Pancreas (tissue), 10 donors: ENCODE measurements at regions not wholly inside any gene's neighbourhood (a gene's known extent, or its start where the extent isn't known, plus 50 kb on each side); places are given as distances from the start of the nearest gene placed in this dataset.

ENCODE experiments used
- ATAC-seq, 4 donors: fragments of 200-7000 bp; cut with Tn5 transposase; one replicate each; pipeline versions ENCODE4 v1.8.0 to v1.9.1; 2020; ENCODE audit warnings: mild to moderate bottlenecking in 4 of 4, moderate library complexity in 4 of 4
- DNase-seq, 6 donors: peaks; one replicate each; pipeline ENCODE4 v3.0.0-alpha.2; 2020
- FAIRE-seq: peaks from 2 replicates; lab custom pipeline; 2012; peaks lifted over from hg19 to GRCh38; lab: Jason Lieb, UNC
- H3K27ac ChIP-seq, 4 donors: fragments of 200-600 bp; sonication (generic); 1 replicate in 3 of 4; 2 replicates in 1 of 4; pipeline versions ENCODE4 v1.5.0 to v1.8.0; 2020
- H3K27me3 ChIP-seq, 4 donors: fragments of 200-600 bp; one replicate each; pipeline ENCODE4 v1.8.0; 2021
- H3K36me3 ChIP-seq, 3 donors: fragments of 200-600 bp; sonication (generic) in 1 of 3; one replicate each; pipeline versions ENCODE4 v1.5.0 to v1.8.0; 2020 to 2021
- H3K4me1 ChIP-seq, 3 donors: fragments of 200-600 bp; one replicate each; pipeline ENCODE4 v1.8.0; 2021
- H3K4me3 ChIP-seq, 4 donors: fragments of 200-600 bp; sonication (generic) in 2 of 4; one replicate each; pipeline versions ENCODE4 v1.5.0 to v1.8.0; 2020 to 2021
- H3K9me3 ChIP-seq, 4 donors: fragments of 200-600 bp; one replicate each; pipeline ENCODE4 v1.8.0; 2021
- WGBS, 2 donors: extraction: QIAGEN DNeasy Blood & Tissue Kit; methylation state at CpG; one replicate each; pipeline ENCODE4 v1.1.7; 2013; 5-methylcytosine and 5-hydroxymethylcytosine counted together
- intact Hi-C, 3 donors: fragments of 100-400 bp; cut with DNase I; formaldehyde crosslinking; loops; one replicate each; pipeline versions ENCODE4 v1.11.1 to v1.14.2; 2022
- TF ChIP-seq, protein P1 (sequence below), 4 donors: fragments of 200-600 bp; sonication (generic) in 3 of 4; IDR thresholded peaks; one replicate each; pipeline versions ENCODE4 v1.5.0 to v1.8.0; 2021; ENCODE audit warnings: antibody characterized with exemption in 4 of 4
- donor health status: healthy with polysubstance abuse.
- donor health status: DM: no; HTN: no; CAD: no; lungs with moderate emphysema.
- donor health status: DM: no; HTN: no; CAD: no.
- donor health status: control.
- donor health status: control.
- donor health status: Bipolar disorder and iron deficiency.
- donor health status: DM: yes; HTN: yes; CAD: no.
- donor health status: DM: no; HTN: no; CAD: no.
- donor health status: DM: no; HTN: no; CAD: no.
- donor health status: DM: yes; HTN: yes; CAD: no.

DNA sequence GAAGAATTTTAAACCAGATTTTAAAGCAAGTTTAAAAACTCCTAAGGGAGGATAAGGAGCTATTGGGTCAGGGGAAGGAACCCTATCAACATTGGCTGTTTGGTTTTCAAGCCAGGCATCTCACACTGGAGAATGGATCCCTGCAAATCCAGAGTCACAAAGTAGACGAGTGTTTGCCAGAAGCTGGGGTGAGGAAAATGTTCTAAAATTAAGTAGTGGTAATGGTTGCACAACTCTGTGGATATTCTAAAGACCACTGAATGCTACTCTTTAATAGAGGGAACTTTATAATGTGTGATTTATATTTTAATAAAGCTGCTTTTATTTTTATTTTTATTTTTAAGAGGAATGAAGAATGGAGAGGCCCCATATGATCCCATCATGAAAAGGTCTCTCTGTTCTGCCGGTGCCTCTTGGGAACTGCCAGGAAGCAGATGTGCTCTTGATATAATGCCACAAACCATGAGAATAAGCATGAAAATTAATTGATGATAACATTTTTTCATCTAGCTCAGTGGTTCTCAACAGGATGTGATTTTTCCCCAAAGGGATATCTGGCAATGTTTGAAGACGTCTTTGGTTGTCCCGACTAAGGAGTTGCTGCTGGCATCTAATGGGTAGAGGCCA, 379.0 kb upstream of the CNR1 start:
- H3K9me3 ChIP-seq: no peaks in the 10 kb centered on the region
- H3K36me3 ChIP-seq: no peaks in the 10 kb centered on the region
- ATAC-seq (no peak), DNase-seq (no peak), FAIRE-seq (no peak)
- no peak overlapping the region for H3K4me3 ChIP-seq
- H3K27me3 ChIP-seq: no peaks in the 10 kb centered on the region
- intact Hi-C loops: no loop called here
- 58 to 73% methylated on average over 4 of the region's 4 CpGs for WGBS, 2 donors
- TF ChIP-seq, protein P1, sequence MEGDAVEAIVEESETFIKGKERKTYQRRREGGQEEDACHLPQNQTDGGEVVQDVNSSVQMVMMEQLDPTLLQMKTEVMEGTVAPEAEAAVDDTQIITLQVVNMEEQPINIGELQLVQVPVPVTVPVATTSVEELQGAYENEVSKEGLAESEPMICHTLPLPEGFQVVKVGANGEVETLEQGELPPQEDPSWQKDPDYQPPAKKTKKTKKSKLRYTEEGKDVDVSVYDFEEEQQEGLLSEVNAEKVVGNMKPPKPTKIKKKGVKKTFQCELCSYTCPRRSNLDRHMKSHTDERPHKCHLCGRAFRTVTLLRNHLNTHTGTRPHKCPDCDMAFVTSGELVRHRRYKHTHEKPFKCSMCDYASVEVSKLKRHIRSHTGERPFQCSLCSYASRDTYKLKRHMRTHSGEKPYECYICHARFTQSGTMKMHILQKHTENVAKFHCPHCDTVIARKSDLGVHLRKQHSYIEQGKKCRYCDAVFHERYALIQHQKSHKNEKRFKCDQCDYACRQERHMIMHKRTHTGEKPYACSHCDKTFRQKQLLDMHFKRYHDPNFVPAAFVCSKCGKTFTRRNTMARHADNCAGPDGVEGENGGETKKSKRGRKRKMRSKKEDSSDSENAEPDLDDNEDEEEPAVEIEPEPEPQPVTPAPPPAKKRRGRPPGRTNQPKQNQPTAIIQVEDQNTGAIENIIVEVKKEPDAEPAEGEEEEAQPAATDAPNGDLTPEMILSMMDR (IDR thresholded peaks at IDR 0.05): no peak
- no peaks in the 10 kb centered on the region for H3K4me1 ChIP-seq
- no peak overlapping the region for H3K27ac ChIP-seq

DNA sequence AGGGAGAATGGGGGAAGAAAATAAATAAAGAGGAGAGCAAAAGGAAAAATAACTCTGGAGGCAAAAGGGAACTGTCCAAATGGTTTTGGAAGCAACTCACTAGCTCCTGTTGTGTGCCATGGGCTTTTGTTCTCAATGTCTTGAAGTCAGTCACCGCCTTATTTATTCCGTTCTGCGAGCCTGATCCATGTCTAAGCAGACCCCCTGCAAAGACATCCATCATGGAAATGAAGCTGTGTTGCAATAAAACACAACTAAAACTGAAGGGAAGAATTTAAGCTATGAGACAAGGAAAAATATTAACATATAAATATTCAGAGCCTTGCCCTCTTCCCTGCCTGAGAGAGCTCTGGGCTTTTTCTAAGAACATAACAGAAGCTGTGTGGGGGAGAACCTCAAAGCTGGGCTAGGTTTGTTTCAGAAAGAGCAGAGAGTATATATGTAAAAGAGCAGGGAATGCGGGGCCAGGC, 373.2 kb upstream of the CNR1 start:
- ATAC-seq (no peak), FAIRE-seq (no peak), DNase-seq (no peak)
- no peak overlapping the region for H3K4me3 ChIP-seq
- intact Hi-C loops: no loop called here
- 31 to 47% methylated on average over 4 of the region's 4 CpGs for WGBS, 2 donors
- no peaks in the 10 kb centered on the region for H3K9me3 ChIP-seq
- H3K4me1 ChIP-seq: no peaks in the 10 kb centered on the region
- H3K27ac ChIP-seq: no peak overlapping the region
- H3K27me3 ChIP-seq: no peaks in the 10 kb centered on the region
- TF ChIP-seq, protein P1 (IDR thresholded peaks at IDR 0.05): no peak
- H3K36me3 ChIP-seq: no peaks in the 10 kb centered on the region

DNA sequence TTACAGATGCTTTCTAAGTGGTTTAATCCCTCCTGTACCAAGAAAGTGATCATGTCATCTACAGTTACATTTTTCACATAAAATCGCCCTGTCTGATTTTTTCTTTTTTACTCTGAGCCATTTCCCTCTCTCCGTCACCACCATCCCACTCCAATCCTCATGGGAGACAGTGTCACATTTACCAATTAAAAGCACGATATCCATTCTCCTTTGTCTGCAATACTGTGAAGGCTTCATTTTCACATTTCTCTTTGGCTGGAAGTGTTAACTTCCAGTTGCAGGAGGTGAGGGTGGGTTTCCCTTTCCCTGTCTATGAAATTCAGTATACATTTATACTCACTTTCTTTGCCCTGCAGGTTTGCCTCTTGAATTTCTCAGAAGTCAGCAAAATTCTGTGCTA, 372.7 kb upstream of the CNR1 start:
- TF ChIP-seq, protein P1 (IDR thresholded peaks at IDR 0.05): no peak
- H3K36me3 ChIP-seq: no peaks in the 10 kb centered on the region
- H3K4me3 ChIP-seq: no peak overlapping the region
- ATAC-seq (no peak), DNase-seq (no peak), FAIRE-seq (no peak)
- WGBS, 2 donors: 49 to 62% methylated on average over 3 of the region's 3 CpGs
- intact Hi-C loops: no loop called here
- H3K4me1 ChIP-seq: no peaks in the 10 kb centered on the region
- no peak overlapping the region for H3K27ac ChIP-seq
- no peaks in the 10 kb centered on the region for H3K9me3 ChIP-seq
- H3K27me3 ChIP-seq: no peaks in the 10 kb centered on the region

DNA sequence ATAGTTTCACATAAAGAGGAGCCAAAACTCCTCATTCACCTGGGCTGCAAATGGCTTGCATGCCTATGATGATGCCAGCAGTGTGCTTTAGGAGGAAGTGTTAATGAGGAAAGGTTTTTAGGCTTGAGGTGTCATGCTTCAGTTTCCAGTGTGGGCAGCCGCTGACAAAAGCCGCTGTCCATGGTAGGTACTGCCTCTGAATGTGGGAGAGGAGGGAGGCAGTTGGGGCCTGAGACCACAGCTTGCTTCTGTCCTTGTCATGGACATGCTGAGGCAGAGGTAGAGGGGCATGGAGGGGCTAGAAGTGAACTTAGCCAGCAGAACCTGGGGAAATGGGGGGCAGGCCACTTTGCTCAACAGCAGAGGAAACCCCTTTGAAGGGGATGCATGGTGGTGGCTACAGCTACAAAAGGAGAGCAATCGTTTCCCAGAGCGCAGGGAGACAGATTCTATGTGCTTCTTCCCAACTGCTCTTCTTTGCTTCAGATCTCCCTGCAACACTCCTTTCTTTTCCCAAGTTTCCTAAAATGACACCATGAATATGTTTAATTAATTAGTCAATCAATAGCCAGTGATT, 372.1 kb upstream of the CNR1 start:
- Histone ChIP-seq H3K4me1 (no peaks in the 10 kb centered on the region), H3K9me3 (no peaks in the 10 kb centered on the region), H3K27ac (no peak overlapping the region), H3K36me3 (no peaks in the 10 kb centered on the region), H3K4me3 (no peak overlapping the region), H3K27me3 (no peaks in the 10 kb centered on the region)
- intact Hi-C loops: no loop called here
- FAIRE-seq (no peak), DNase-seq (no peak), ATAC-seq (no peak)
- TF ChIP-seq, protein P1 (IDR thresholded peaks at IDR 0.05): no peak
- WGBS, 2 donors: 50 to 54% methylated on average over 4 of the region's 4 CpGs

DNA sequence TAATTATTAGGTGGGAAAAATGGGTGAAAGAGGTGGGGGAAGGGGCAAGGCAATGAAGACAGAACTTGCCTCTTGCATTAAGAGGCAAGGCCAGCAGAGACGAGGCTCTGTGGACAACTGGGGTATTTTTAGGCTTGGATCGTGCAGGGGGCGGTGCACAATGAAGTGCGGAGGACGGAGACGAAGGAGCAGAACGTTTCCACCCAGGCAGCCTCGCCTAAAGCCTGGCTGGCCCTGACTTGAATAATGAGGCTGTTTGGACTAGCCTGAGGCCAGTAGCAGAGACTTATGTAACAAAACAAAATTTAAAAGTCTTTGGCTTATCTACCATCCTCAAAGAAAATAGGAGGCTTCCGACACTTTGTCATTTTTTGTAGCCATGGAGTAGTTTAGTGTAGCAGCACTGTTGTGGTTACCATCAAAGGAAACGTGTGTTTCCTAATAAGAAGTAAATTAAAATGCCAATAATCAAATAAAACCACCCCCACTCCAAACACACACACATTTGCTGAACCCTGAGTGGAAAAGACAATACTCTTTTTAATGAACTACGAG, 370.0 kb upstream of the CNR1 start:
- no peak overlapping the region for H3K4me3 ChIP-seq
- no peak overlapping the region for H3K27ac ChIP-seq
- FAIRE-seq (no peak), DNase-seq (no peak), ATAC-seq (no peak)
- no peaks in the 10 kb centered on the region for H3K36me3 ChIP-seq
- intact Hi-C loops: no loop called here
- no peaks in the 10 kb centered on the region for H3K27me3 ChIP-seq
- TF ChIP-seq, protein P1 (IDR thresholded peaks at IDR 0.05): no peak
- H3K4me1 ChIP-seq: no peaks in the 10 kb centered on the region
- 49 to 65% methylated on average over 11 of the region's 11 CpGs for WGBS, 2 donors
- H3K9me3 ChIP-seq: no peaks in the 10 kb centered on the region
